GM12878 (cell line): ENCODE measurements at regions not wholly inside any gene's neighbourhood (a gene's known extent, or its start where the extent isn't known, plus 50 kb on each side); places are given as distances from the start of the nearest gene placed in this dataset.

Experiments used
- ATAC-seq: fragments of 200-7000 bp; cut with Tn5 transposase; 3 replicates; pipeline ENCODE4 v1.9.1; 2020; ENCODE audit warnings: mild to moderate bottlenecking, moderate library complexity
- BruUV-seq: library from RNA; stranded (reverse); fragments of 400-500 nt; replicated peaks from 2 replicates; lab custom pipeline; 2021; lab: Mats Ljungman, UMichigan
- CTCF ChIA-PET: fragments of 300-600 bp; sonication (Branson Sonifier 250); formaldehyde crosslinking; extraction: SDS; loops from one replicate; lab custom pipeline; 2021; ENCODE audit warnings: inconsistent platforms; lab: Yijun Ruan, JAX
- POLR2A ChIA-PET: fragments of 350-600 bp; formaldehyde crosslinking; extraction: SDS; loops from one replicate; lab custom pipeline; 2021; ENCODE audit warnings: inconsistent platforms; lab: Charles Lee
- RAD21 ChIA-PET: fragments of 300-600 bp; sonication (Branson Sonifier 250); formaldehyde crosslinking; loops from one replicate; lab custom pipeline; 2023; ENCODE audit warnings: antibody characterized with exemption; ENCODE audit not compliant: unreplicated experiment; lab: Charles Lee
- SMC1A ChIA-PET: fragments of 300-600 bp; sonication (Branson Sonifier 250); formaldehyde crosslinking; loops from one replicate; lab custom pipeline; 2023; ENCODE audit not compliant: unreplicated experiment, uncharacterized antibody; lab: Charles Lee
- DNase-seq: peaks from one replicate; pipeline ENCODE4 v3.0.0-alpha.2; 2011; ENCODE audit warnings: low read depth, low spot score
- FAIRE-seq: peaks from 3 replicates; lab custom pipeline; 2011; peaks lifted over from hg19 to GRCh38; lab: Jason Lieb, UNC
- H2AFZ ChIP-seq: 2 replicates; pipeline ENCODE4 v1.6.0; 2011; ENCODE audit warnings: low read depth, low read length, control low read depth; ENCODE audit not compliant: control insufficient read depth
- H3K27ac ChIP-seq: 2 replicates; pipeline ENCODE4 v1.5.1; 2011; ENCODE audit warnings: control low read depth; ENCODE audit not compliant: control insufficient read depth, insufficient read depth
- H3K27me3 ChIP-seq, 2 experiments: replicated peaks in 1 of 2; 2 replicates each; pipeline versions ENCODE4 v1.6.0 to v1.6.1; 2011; ENCODE audit warnings: low read length in 1 of 2; ENCODE audit not compliant: control insufficient read depth in 2 of 2, insufficient read depth in 2 of 2
- H3K36me3 ChIP-seq, 2 experiments: 2 replicates each; pipeline ENCODE4 v1.5.1; 2011; ENCODE audit warnings: low read length in 1 of 2; ENCODE audit not compliant: control insufficient read depth in 2 of 2, insufficient read depth in 2 of 2
- H3K4me1 ChIP-seq: 2 replicates; pipeline ENCODE4 v1.6.1; 2011; ENCODE audit warnings: mild to moderate bottlenecking, low read length, moderate library complexity, mixed read lengths; ENCODE audit not compliant: control insufficient read depth, insufficient read depth
- H3K4me2 ChIP-seq: 2 replicates; pipeline ENCODE4 v1.6.0; 2011; ENCODE audit warnings: control low read depth; ENCODE audit not compliant: control insufficient read depth, insufficient read depth
- H3K4me3 ChIP-seq: fragments of 200-600 bp; sonication (generic); 2 replicates; pipeline ENCODE4 v1.5.1; 2016
- H3K79me2 ChIP-seq: 2 replicates; pipeline ENCODE4 v1.6.0; 2011; ENCODE audit warnings: low read length; ENCODE audit not compliant: control insufficient read depth, insufficient read depth
- H3K9ac ChIP-seq: 2 replicates; pipeline ENCODE4 v1.8.0; 2011; ENCODE audit warnings: low read length, control low read depth, mixed read lengths; ENCODE audit not compliant: control insufficient read depth, insufficient read depth
- H3K9me3 ChIP-seq: replicated peaks from 3 replicates; pipeline ENCODE4 v1.5.1; 2011; ENCODE audit warnings: mild to moderate bottlenecking, low read length; ENCODE audit not compliant: control insufficient read depth, insufficient read depth
- H4K20me1 ChIP-seq: 2 replicates; pipeline ENCODE4 v1.6.0; 2011; ENCODE audit not compliant: control insufficient read depth, insufficient read depth
- CBX5 ChIP-seq: sonication (generic); IDR thresholded peaks from 2 replicates; pipeline ENCODE4 v1.6.1; 2016; ENCODE audit warnings: low read depth, moderate library complexity, mild to moderate bottlenecking, inconsistent platforms
- CHD4 ChIP-seq: fragments of 200-600 bp; sonication (generic); IDR thresholded peaks from 2 replicates; pipeline ENCODE4 v1.6.1; 2016; ENCODE audit warnings: mild to moderate bottlenecking
- E2F4 ChIP-seq: IDR thresholded peaks from 2 replicates; pipeline ENCODE4 v1.6.1; 2012; ENCODE audit warnings: low read depth, low read length, improper control_type of control experiment
- GABPA ChIP-seq: IDR thresholded peaks from 2 replicates; pipeline ENCODE4 v1.6.1; 2014; ENCODE audit warnings: antibody characterized with exemption, low read depth, mild to moderate bottlenecking, inconsistent platforms
- HDGF ChIP-seq: fragments of 450-650 bp; IDR thresholded peaks from 2 replicates; pipeline ENCODE4 v1.6.1; 2016; ENCODE audit warnings: antibody characterized with exemption
- MAX ChIP-seq: IDR thresholded peaks from 2 replicates; pipeline ENCODE4 v1.6.1; 2012; ENCODE audit warnings: low read depth, low read length, improper control_type of control experiment
- MEF2B ChIP-seq: fragments of 450-650 bp; IDR thresholded peaks from 2 replicates; pipeline ENCODE4 v1.6.1; 2018; ENCODE audit warnings: mild to moderate bottlenecking, moderate library complexity; ENCODE audit not compliant: partially characterized antibody, poor library complexity, severe bottlenecking
- NR2C1 ChIP-seq: fragments of 450-650 bp; IDR thresholded peaks from 2 replicates; pipeline ENCODE4 v1.6.1; 2017; ENCODE audit warnings: antibody characterized with exemption, mild to moderate bottlenecking, moderate library complexity
- PKNOX1 ChIP-seq: fragments of 450-650 bp; IDR thresholded peaks from 2 replicates; pipeline ENCODE4 v1.6.1; 2016; ENCODE audit warnings: mild to moderate bottlenecking
- POLR2AphosphoS2 ChIP-seq: IDR thresholded peaks from 2 replicates; pipeline ENCODE4 v1.6.1; 2011; ENCODE audit warnings: low read depth, mild to moderate bottlenecking, low read length, improper control_type of control experiment, moderate library complexity
- POU2F2 ChIP-seq: IDR thresholded peaks from 3 replicates; pipeline ENCODE4 v1.6.1; 2011; ENCODE audit warnings: low read depth, mild to moderate bottlenecking, low read length, borderline replicate concordance
- SP1 ChIP-seq: IDR thresholded peaks from one replicate; pipeline ENCODE4 v1.6.1; 2011; ENCODE audit warnings: low read depth, low read length
- ZNF274 ChIP-seq: IDR thresholded peaks from one replicate; pipeline ENCODE4 v1.8.0; 2011; ENCODE audit not compliant: insufficient read length, insufficient read depth
- WGBS: methylation state at CpG from one replicate; pipeline ENCODE4 v1.1.6; 2016; ENCODE audit warnings: low lambda C conversion rate; ENCODE audit not compliant: insufficient replicate concordance, insufficient coverage; ENCODE audit errors: missing lambda C conversion rate; 5-methylcytosine and 5-hydroxymethylcytosine counted together
- in situ Hi-C: fragments of 300-500 bp; cut with MboI; formaldehyde crosslinking; loops from 9 replicates; pipeline ENCODE4 v1.14.3; 2018; ENCODE audit warnings: mixed read lengths
- intact Hi-C: fragments of 100-400 bp; cut with micrococcal nuclease; formaldehyde crosslinking; loops from one replicate; pipeline ENCODE4 v1.14.2; 2022; ENCODE audit not compliant: unreplicated experiment
- TF ChIP-seq, protein P1 (sequence below): fragments of 150-350 bp; IDR thresholded peaks from 2 replicates; pipeline ENCODE4 v1.6.1; 2014; ENCODE audit warnings: mild to moderate bottlenecking, low read depth, low read length
- TF ChIP-seq, protein P2 (sequence below): IDR thresholded peaks from 2 replicates; pipeline ENCODE4 v1.6.1; 2012; ENCODE audit warnings: low read depth, low read length, improper control_type of control experiment

GRCh38 chr3:127351321-127351720 lies 63.5 kb upstream of the PRR20G start:
- BruUV-seq = no TSS peak
- no peak for FAIRE-seq
- CTCF ChIA-PET = interaction anchor here (1.0 kb wide), 1 partner anchor 23 kb away, joined by 3 read pairs; no protein-coding TSS in a partner anchor

More at GRCh38 chr3:127351321-127351720, 63.5 kb upstream of the PRR20G start:
- intact Hi-C loops = no loop called here
- no peaks in the 10 kb centered on the region for H3K36me3 ChIP-seq
- ChIA-PET SMC1A (no interaction called here), RAD21 (no interaction called here)
- no peaks in the 10 kb centered on the region for H3K4me1 ChIP-seq
- no peak overlapping the region for H3K4me2 ChIP-seq
- DNase-seq = no peak
- TF ChIP-seq E2F4 (no peak), POLR2AphosphoS2 (no peak), SP1 (no peak), GABPA (no peak), CBX5 (no peak), ZNF274 (no peak), POU2F2 (no peak), MEF2B (no peak), MAX (no peak), PKNOX1 (no peak), HDGF (no peak), CHD4 (no peak), NR2C1 (no peak)
- TF ChIP-seq, protein P1, sequence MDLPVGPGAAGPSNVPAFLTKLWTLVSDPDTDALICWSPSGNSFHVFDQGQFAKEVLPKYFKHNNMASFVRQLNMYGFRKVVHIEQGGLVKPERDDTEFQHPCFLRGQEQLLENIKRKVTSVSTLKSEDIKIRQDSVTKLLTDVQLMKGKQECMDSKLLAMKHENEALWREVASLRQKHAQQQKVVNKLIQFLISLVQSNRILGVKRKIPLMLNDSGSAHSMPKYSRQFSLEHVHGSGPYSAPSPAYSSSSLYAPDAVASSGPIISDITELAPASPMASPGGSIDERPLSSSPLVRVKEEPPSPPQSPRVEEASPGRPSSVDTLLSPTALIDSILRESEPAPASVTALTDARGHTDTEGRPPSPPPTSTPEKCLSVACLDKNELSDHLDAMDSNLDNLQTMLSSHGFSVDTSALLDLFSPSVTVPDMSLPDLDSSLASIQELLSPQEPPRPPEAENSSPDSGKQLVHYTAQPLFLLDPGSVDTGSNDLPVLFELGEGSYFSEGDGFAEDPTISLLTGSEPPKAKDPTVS = no peak
- TF ChIP-seq, protein P2, sequence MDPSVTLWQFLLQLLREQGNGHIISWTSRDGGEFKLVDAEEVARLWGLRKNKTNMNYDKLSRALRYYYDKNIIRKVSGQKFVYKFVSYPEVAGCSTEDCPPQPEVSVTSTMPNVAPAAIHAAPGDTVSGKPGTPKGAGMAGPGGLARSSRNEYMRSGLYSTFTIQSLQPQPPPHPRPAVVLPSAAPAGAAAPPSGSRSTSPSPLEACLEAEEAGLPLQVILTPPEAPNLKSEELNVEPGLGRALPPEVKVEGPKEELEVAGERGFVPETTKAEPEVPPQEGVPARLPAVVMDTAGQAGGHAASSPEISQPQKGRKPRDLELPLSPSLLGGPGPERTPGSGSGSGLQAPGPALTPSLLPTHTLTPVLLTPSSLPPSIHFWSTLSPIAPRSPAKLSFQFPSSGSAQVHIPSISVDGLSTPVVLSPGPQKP = no peak
- TF ChIP-seq, all 136 proteins: peak for 0
- 46% methylated on average over 10 of the region's 10 CpGs for WGBS
- peaks cover under 1% of the 10 kb centered on the region; the same call in 1 of the 3 replicates for H3K9me3 ChIP-seq
- H3K9ac ChIP-seq = no peak overlapping the region
- no peaks in the 10 kb centered on the region; a peak in 2 of 4 replicates for H3K27me3 ChIP-seq
- POLR2A ChIA-PET = no interaction called here
- H3K4me3 ChIP-seq = no peak overlapping the region
- no peak overlapping the region for H3K27ac ChIP-seq
- no peak for ATAC-seq
- no peak overlapping the region for H2AFZ ChIP-seq
- no peaks in the 10 kb centered on the region for H3K79me2 ChIP-seq
- no peaks in the 10 kb centered on the region for H4K20me1 ChIP-seq
- in situ Hi-C loops = no loop called here
